Astrocyte of the hippocampus (primary cell): ENCODE measurements at regions not wholly inside any gene's neighbourhood (a gene's known extent, or its start where the extent isn't known, plus 50 kb on each side); places are given as distances from the start of the nearest gene placed in this dataset.

ENCODE experiments used
- DNase-seq: peaks from one replicate; pipeline ENCODE4 v3.0.0; 2011; ENCODE audit warnings: low read depth, low spot score

- no peak for DNase-seq
Observed at GRCh38 chr1:80085067-80085466, 1078.5 kb upstream of the ADGRL4 start.

- DNase-seq = no peak
Observed at GRCh38 chr1:80083892-80084291, 1077.4 kb upstream of the ADGRL4 start.

GRCh38 chr1:80076469-80076868 is 1069.9 kb upstream of the ADGRL4 start:
- DNase-seq = no peak

GRCh38 chr1:80075351-80075750 is 1068.8 kb upstream of the ADGRL4 start:
- no peak for DNase-seq

DNA sequence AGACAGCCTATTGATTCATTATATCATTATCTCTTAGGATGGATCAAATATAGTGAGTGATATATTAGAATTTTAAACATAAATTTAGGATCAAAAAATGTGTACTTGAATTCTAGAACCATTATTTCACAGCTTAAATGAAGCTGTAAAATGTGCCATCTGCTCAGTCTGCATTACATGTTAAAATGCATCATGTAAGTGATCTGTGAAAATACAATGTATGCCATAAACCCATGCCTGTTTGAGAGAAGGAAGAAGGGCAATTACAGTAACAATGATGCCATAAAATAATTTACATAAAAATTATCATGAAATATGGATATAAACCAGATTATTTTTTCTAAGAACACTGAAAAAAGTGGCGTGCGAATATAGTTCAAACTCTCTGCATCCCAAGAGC is 1066.0 kb upstream of the ADGRL4 start:
- no peak for DNase-seq

DNA sequence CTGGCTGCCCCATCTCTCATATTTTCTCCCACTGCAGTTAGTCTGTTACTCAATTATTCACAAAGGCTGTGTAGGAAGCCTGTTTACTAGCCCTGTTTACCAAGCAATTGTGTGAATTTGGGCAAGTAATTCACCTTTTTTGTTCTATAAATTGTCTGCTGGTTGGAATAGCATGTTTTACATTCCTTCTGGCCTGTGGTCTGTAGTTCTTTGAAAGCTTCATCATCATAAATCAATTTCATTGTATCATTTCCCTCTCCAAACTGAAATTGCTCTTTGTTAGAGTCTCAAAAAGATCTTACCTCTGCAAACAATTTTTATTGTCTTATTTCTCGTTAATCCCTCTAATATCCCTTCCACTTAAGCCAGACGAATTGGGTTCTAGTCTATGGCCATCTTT is 1059.5 kb upstream of the ADGRL4 start:
- DNase-seq = peak; percentile 24

DNA sequence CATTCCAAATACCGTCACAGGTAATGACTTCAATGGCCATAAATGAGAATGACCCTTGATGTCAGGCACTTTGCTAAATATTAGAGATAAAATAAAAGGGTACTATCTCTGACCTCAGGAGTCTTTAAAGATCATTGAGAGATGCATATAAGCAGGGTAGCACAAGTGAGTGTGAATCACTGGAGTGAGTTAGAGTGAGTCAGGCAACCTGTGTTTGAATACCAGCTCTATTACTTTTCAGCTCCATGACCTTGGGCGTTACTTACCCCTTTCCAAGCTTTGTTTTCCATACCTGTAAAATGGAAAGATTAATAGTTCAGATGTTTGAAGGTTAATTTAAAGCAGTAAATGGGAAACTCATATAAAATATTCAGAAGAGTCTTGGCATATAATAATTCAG is 1058.0 kb upstream of the ADGRL4 start:
- DNase-seq = no peak

DNA sequence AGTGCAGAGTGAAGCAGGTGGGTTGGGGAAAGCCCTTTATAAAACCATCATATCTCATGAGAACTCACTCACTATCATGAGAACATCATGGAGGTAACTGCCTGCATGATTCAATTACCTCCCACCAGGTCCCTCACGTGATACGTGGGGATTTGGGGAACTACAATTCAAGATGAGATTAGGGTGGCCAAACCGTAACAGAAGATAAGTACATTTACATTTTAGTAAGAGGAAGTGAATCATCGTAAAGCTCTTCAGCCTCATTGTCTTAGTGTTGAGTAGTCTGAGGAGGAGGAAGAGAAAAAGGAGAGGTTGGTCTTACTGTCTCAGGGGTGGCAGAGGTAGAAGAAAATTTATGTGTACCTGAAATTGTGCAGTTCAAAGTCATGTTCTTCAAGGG is 1053.4 kb upstream of the ADGRL4 start:
- no peak for DNase-seq

GRCh38 chr1:80056179-80056578 is 1049.6 kb upstream of the ADGRL4 start:
- DNase-seq = no peak

DNA sequence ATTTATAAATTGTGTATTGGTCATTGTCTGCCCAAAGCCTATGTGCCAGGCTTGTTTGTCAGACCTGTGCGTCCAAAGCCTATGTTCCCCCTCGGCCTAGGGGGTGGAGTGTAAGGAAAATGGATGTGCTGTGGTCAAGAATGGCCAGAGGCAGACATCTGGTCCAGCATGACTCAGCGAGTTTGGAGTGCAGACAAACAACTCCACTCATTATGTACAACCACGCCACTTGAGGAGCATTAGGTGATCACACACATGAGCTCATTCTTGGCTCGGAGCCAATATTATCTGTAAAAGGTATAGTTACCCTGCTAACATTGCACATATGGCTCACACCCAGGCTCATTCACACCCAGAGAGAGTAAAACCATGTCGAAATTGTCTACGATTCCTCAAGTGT is 1047.6 kb upstream of the ADGRL4 start:
- DNase-seq = peak; percentile 82

GRCh38 chr1:80053613-80054012 is 1047.1 kb upstream of the ADGRL4 start:
- no peak for DNase-seq

- no peak for DNase-seq
Observed at GRCh38 chr1:80050523-80050922, 1044.0 kb upstream of the ADGRL4 start.

DNA sequence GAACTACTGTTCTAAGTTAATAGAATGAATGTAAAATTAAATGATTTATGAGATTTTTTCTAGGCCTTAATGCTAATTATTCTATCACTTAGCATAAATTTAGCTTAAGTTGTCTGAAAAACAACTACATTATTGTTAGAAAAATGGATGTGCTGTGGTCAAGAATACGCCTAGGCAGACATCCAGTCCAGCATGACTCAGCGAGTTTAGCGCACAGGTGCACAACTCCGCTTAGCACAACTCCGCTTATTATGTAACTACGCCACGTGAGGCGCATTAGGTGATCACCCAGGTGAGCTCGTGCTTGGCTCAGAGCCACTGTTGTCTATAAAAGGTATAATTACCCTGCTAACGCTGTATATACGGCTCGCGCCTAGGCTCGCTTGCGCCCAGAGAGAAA is 1043.6 kb upstream of the ADGRL4 start:
- no peak for DNase-seq

DNA sequence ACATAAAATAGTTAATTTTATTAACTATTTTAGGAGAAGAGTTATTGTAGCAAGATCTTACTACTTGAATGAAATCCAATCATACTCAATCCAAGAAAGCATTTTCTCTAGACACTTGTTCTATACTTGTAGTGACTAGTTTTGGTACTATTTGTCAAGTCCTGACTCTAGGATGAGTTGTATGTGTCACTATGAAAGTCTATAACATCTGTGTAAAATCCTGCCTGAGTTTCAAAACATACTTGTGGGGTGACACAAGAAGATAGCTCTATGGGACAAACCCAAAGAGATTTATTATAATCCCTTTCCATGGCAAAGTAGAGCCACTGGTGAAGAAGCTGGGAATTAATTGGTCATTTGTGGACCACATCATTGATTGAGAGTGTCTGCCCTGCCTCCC is 1042.2 kb upstream of the ADGRL4 start:
- no peak for DNase-seq

- DNase-seq = peak; percentile 15
Observed at GRCh38 chr1:80047791-80048190, 1041.3 kb upstream of the ADGRL4 start.

GRCh38 chr1:80044662-80045061 is 1038.1 kb upstream of the ADGRL4 start:
- no peak for DNase-seq

DNA sequence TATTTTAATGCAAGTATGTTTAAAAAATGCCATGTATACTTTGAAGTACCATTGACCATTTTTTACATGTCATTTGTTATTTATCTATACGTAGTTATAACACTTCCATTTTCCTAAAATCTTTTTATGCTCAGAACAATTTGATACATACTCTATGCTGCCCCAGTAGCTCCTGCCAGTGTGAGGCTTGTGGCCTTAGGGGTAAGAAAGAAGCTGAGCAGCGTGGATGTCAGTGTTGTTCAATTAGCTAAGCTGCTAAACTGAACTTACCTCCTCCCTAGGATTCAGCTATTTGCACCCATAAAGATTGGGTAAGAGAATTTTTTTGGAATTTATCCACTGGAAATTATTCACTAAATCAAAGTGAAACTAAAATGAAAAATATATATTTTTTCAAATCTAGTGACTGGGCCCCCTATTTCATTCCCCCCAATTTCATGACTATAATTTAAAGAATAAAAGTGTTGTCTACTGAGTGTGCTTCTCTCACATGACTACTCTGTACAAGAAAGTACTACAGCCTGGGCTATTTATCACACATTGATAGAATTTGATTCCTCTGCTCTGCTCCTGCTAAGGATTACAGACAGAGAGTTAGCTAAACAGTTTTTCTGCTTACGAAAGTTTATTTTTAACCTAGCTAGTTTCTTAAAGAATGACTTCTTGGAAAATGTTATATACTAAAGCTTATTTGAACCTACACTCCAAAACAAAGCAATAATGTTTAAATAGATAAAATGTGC is 1030.3 kb upstream of the ADGRL4 start:
- DNase-seq = no peak

DNA sequence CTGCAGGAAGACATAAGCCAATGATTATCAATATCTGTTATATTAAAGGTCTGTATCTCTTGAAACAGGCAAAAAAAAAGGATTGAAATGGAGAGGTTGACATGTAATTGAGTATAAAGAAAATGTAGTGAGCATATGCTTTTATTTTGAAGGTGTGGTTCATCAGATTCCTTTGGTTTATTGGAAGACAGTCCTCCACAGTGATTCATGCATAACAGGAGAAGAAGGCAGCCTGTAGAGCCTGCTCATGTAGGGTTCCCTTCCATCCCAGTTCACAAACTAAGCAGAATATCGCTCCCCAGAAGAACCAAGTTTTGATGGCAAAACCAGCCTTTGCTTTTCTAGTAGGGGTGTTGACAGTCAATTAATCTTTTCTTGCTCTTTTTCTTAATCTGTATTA is 1016.8 kb upstream of the ADGRL4 start:
- DNase-seq = no peak

GRCh38 chr1:80021891-80022290 is 1015.4 kb upstream of the ADGRL4 start:
- DNase-seq = no peak

DNA sequence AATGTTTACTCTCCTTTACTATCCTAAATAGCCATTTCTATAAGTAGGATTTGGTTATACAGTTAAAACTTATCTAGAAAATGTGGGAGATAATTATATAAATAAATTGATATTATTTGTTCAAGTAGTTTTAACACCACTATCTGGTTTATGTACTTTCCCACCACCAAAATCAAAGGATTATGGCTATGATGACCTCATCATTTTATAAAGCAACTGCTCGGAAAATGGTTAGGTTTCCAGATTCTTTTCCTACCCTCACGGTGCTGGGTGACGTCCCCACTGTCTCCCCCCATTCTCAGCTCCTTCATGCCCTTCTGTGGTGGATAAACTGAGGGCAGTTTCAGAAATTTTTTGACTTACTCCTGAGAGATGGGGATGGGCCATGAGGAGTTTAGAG is 1011.8 kb upstream of the ADGRL4 start:
- DNase-seq = no peak

- DNase-seq = no peak
Observed at GRCh38 chr1:80008934-80009333, 1002.4 kb upstream of the ADGRL4 start.

DNA sequence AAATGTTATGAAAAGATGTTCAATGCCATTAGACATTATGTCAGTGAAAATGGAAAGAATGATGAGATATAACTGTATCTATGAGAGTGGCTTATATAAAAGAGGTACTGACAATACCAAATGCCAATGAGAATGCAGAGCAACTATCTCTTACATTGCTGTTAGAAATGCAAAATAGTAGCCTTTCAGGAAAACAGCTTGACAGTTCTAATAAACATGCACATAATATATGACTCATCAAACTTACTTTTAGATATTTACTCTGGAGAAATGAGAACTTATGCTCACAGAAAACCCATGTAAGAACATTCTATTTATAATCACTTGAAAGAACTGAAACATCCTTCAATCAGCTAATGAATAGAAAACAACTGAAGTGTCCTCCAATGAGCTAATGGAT is 996.7 kb upstream of the ADGRL4 start:
- no peak for DNase-seq

DNA sequence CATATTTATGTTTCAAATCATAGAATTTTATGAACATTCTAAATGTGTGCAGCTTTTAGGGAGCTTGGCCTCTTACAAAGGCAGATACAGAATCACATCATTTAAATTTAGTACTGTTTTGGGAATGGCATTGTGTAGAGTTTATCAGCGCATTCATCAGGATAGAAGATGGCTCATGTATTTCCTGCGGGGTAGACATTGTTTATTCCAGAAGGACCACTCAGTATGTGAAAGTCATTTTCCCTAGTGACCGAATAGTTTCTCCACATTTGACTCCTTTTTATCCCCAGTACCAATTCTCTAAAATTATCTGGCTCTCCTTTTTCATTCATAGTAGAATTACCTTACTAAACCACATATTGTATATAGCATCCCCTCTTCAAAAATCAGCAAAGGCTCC is 981.9 kb upstream of the ADGRL4 start:
- no peak for DNase-seq

DNA sequence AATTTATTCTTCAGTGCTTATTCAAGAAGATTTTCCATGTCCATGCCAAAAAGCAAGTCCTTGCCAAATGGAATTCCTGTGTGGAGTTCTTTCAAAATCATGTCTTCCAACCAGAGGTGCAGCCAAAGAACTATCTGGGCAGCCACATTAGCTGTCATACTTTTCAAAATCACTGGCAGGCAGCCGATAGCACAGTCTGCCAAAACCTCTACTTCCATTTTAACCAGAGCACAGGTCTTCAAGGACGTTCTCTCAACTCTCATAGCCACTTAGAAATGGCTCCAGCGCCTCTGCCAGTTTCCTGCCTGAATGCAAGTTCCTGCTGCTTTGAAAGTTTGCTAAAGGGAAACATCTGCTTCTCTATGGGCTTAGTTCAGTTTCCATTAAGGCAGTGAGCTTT is 975.7 kb upstream of the ADGRL4 start:
- DNase-seq = peak; percentile 71
